Smooth muscle cell (in vitro differentiated cells): ENCODE measurements at regions not wholly inside any gene's neighbourhood (a gene's known extent, or its start where the extent isn't known, plus 50 kb on each side); places are given as distances from the start of the nearest gene placed in this dataset.

Experiments
- DNase-seq: peaks from one replicate; lab custom pipeline; 2025; ENCODE audit not compliant: unreplicated experiment; lab: John Stamatoyannopoulos, UW
- H2AFZ ChIP-seq: fragments of 200-600 bp; sonication (generic); 2 replicates; pipeline ENCODE4 v1.6.0; 2016; ENCODE audit warnings: antibody characterized with exemption, low read depth, mild to moderate bottlenecking
- H3F3A ChIP-seq: fragments of 200-600 bp; sonication (generic); 2 replicates; pipeline ENCODE4 v1.6.0; 2017; ENCODE audit warnings: antibody characterized with exemption, low read depth
- H3K27ac ChIP-seq: fragments of 200-600 bp; sonication (generic); 2 replicates; pipeline ENCODE4 v1.5.1; 2016; ENCODE audit warnings: low read depth, mild to moderate bottlenecking
- H3K27me3 ChIP-seq: fragments of 200-600 bp; sonication (generic); 2 replicates; pipeline ENCODE4 v1.6.1; 2016; ENCODE audit warnings: low read depth, mild to moderate bottlenecking
- H3K36me3 ChIP-seq: fragments of 200-600 bp; sonication (generic); 2 replicates; pipeline ENCODE4 v1.5.1; 2016; ENCODE audit warnings: low read depth
- H3K4me1 ChIP-seq: fragments of 200-600 bp; sonication (generic); 2 replicates; pipeline ENCODE4 v1.5.1; 2016; ENCODE audit warnings: low read depth
- H3K4me2 ChIP-seq: fragments of 200-600 bp; sonication (generic); 2 replicates; pipeline ENCODE4 v1.6.0; 2016; ENCODE audit warnings: mild to moderate bottlenecking
- H3K4me3 ChIP-seq: fragments of 200-600 bp; sonication (generic); 2 replicates; pipeline ENCODE4 v1.5.1; 2016; ENCODE audit warnings: mild to moderate bottlenecking
- H3K79me2 ChIP-seq: fragments of 200-600 bp; sonication (generic); 2 replicates; pipeline ENCODE4 v1.6.0; 2016; ENCODE audit warnings: low read depth, mild to moderate bottlenecking
- H3K9ac ChIP-seq: fragments of 200-600 bp; sonication (generic); 2 replicates; pipeline ENCODE4 v1.6.0; 2016; ENCODE audit warnings: low read depth
- H3K9me3 ChIP-seq: fragments of 200-600 bp; sonication (generic); replicated peaks from 2 replicates; pipeline ENCODE4 v1.5.1; 2016; ENCODE audit warnings: low read depth
- H4K20me1 ChIP-seq: fragments of 200-600 bp; sonication (generic); 2 replicates; pipeline ENCODE4 v1.6.0; 2016; ENCODE audit warnings: low read depth
- WGBS: methylation state at CpG from one replicate; pipeline ENCODE4 v1.1.7; 2016; ENCODE audit warnings: low lambda C conversion rate; 5-methylcytosine and 5-hydroxymethylcytosine counted together
- TF ChIP-seq, protein P1 (sequence below): fragments of 200-600 bp; sonication (generic); IDR thresholded peaks from 2 replicates; pipeline ENCODE4 v1.5.1; 2017; ENCODE audit warnings: borderline replicate concordance, mild to moderate bottlenecking, antibody characterized with exemption; ENCODE audit not compliant: insufficient read depth, poor library complexity, severe bottlenecking

- Histone ChIP-seq H3K79me2 (no peaks in the 10 kb centered on the region), H3K9me3 (no peaks in the 10 kb centered on the region), H3K36me3 (no peaks in the 10 kb centered on the region), H3F3A (no peaks in the 10 kb centered on the region), H3K27ac (no peak overlapping the region), H3K4me2 (no peak overlapping the region), H3K4me1 (no peaks in the 10 kb centered on the region), H4K20me1 (no peaks in the 10 kb centered on the region), H2AFZ (no peak overlapping the region), H3K27me3 (peaks cover 4% of the 10 kb centered on the region), H3K4me3 (no peak overlapping the region), H3K9ac (no peak overlapping the region)
- WGBS: 79% methylated on average over 1 of the region's 1 CpG
- DNase-seq: no peak
- TF ChIP-seq, protein P1, sequence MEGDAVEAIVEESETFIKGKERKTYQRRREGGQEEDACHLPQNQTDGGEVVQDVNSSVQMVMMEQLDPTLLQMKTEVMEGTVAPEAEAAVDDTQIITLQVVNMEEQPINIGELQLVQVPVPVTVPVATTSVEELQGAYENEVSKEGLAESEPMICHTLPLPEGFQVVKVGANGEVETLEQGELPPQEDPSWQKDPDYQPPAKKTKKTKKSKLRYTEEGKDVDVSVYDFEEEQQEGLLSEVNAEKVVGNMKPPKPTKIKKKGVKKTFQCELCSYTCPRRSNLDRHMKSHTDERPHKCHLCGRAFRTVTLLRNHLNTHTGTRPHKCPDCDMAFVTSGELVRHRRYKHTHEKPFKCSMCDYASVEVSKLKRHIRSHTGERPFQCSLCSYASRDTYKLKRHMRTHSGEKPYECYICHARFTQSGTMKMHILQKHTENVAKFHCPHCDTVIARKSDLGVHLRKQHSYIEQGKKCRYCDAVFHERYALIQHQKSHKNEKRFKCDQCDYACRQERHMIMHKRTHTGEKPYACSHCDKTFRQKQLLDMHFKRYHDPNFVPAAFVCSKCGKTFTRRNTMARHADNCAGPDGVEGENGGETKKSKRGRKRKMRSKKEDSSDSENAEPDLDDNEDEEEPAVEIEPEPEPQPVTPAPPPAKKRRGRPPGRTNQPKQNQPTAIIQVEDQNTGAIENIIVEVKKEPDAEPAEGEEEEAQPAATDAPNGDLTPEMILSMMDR: no peak
These were observed 297.9 kb downstream of the EN1 start for GRCh38 chr2:118549503-118549902.

GRCh38 chr2:118548880-118549488, 298.5 kb downstream of the EN1 start:
- H3K27ac ChIP-seq: no peak overlapping the region
- no peak overlapping the region for H2AFZ ChIP-seq
- no peaks in the 10 kb centered on the region for H3K9me3 ChIP-seq
- H3K36me3 ChIP-seq: no peaks in the 10 kb centered on the region
- no peak for DNase-seq
- no peaks in the 10 kb centered on the region for H3F3A ChIP-seq
- H3K4me1 ChIP-seq: no peaks in the 10 kb centered on the region
- no peak overlapping the region for H3K4me3 ChIP-seq
- H3K4me2 ChIP-seq: no peak overlapping the region
- TF ChIP-seq, protein P1: no peak
- WGBS: 83% methylated on average over 8 of the region's 8 CpGs
- no peaks in the 10 kb centered on the region for H4K20me1 ChIP-seq
- no peak overlapping the region for H3K9ac ChIP-seq
- H3K27me3 ChIP-seq: peaks cover 4% of the 10 kb centered on the region
- no peaks in the 10 kb centered on the region for H3K79me2 ChIP-seq

DNA sequence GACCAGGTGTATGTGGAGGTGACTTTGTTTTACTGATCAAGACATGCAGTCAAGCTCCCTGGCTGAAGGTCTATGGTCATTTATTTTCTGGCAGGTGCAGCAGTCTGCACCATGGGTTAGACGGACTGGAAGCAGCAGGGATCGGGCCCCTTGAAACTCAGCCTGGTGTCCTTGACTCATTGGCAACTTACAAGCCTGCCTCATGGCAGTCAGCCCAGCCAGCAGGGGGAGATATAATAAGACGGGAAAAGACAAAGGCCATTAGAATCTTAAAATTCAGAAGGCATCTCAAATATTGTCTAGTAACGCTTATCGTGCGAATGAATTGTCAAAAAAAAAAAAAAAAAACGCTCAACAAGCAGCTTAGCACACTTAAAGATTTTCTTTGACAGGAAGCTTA, 308.2 kb downstream of the EN1 start:
- Histone ChIP-seq H3F3A (no peaks in the 10 kb centered on the region), H3K27ac (no peak overlapping the region), H3K36me3 (no peaks in the 10 kb centered on the region), H3K79me2 (no peaks in the 10 kb centered on the region), H3K27me3 (peaks cover 25% of the 10 kb centered on the region), H2AFZ (no peak overlapping the region), H3K4me3 (no peak overlapping the region), H4K20me1 (no peaks in the 10 kb centered on the region), H3K4me2 (no peak overlapping the region), H3K9ac (no peak overlapping the region), H3K9me3 (no peaks in the 10 kb centered on the region), H3K4me1 (no peaks in the 10 kb centered on the region)
- TF ChIP-seq, protein P1: peak; percentile 50
- 66% methylated on average over 7 of the region's 7 CpGs for WGBS
- DNase-seq: no peak

GRCh38 chr2:118536306-118536705, 311.1 kb downstream of the EN1 start:
- Histone ChIP-seq H3K9me3 (no peaks in the 10 kb centered on the region), H3K27ac (no peak overlapping the region), H3K27me3 (peaks cover 23% of the 10 kb centered on the region), H3K4me2 (no peak overlapping the region), H3K79me2 (no peaks in the 10 kb centered on the region), H3K4me3 (no peak overlapping the region), H3K36me3 (no peaks in the 10 kb centered on the region), H3K4me1 (no peaks in the 10 kb centered on the region), H3K9ac (no peak overlapping the region), H3F3A (no peaks in the 10 kb centered on the region), H2AFZ (no peak overlapping the region), H4K20me1 (no peaks in the 10 kb centered on the region)
- DNase-seq: no peak
- TF ChIP-seq, protein P1: no peak
- WGBS: 92% methylated on average over 4 of the region's 4 CpGs
